ENCODE measurements at regions not wholly inside any gene's neighbourhood (a gene's known extent, or its start where the extent isn't known, plus 50 kb on each side); places are given as distances from the start of the nearest gene placed in this dataset.

DNA sequence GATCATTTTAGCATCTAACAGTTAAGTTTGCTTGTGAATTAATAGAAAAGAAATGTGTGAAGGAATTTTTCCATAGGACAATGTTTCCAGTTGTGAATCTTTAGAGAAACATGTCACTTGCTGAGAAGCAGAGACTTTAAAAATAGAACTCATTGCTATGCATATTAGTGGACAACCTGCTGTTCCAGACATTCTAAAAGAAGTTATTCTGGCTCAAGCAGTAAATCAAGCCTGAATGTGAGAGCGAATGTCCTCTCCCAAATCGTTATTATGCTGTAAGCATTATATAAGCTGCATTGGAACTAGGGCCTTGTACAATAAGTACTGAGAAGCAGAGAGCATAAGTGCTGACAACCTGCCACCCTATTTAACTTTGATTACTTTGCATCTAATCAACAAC is 990.9 kb downstream of the PLOD2 start:
- no peaks in the 10 kb centered on the region for H3K36me3 ChIP-seq (ENCODE audit: control insufficient read depth in 1 of 2, insufficient read depth in 2 of 2, low read length in 2 of 2)
- no peaks in the 10 kb centered on the region for H3K4me1 ChIP-seq (ENCODE audit: control insufficient read depth in 1 of 2, insufficient read depth in 2 of 2, low read length in 2 of 2)
- H3K27me3 ChIP-seq (ENCODE audit: low read depth, low read length), result no peaks in the 10 kb centered on the region
- no peaks in the 10 kb centered on the region for H3K9me3 ChIP-seq (ENCODE audit: control insufficient read depth in 1 of 2, low read length in 2 of 2)
- no peak overlapping the region for H3K27ac ChIP-seq (ENCODE audit: low read length)
- H3K4me3 ChIP-seq (ENCODE audit: low read depth in 1 of 2, low read length in 2 of 2), result no peak overlapping the region

DNA sequence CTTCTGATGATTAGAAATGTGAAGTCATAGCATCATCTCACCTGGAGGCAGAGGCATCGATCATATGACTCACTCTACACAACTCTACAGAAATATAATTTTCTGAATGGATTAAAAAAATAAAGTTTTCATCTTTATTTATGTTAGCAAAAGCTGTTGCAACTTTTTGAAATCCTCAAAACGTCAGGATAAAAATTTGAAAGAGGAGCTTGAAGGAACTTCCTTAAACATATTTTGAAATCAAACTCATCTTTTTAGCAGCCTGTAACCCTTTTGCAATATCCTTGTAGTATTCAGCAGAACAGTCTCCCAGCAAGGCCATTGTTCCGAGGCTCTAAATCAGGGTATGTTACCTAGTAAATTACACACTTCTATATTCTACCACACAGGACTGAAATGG is 985.4 kb downstream of the PLOD2 start:
- Histone ChIP-seq H3K36me3 (ENCODE audit: control insufficient read depth in 1 of 2, insufficient read depth in 2 of 2, low read length in 2 of 2) (no peaks in the 10 kb centered on the region), H3K27me3 (ENCODE audit: low read depth, low read length) (no peaks in the 10 kb centered on the region), H3K9me3 (ENCODE audit: control insufficient read depth in 1 of 2, low read length in 2 of 2) (no peaks in the 10 kb centered on the region), H3K4me3 (ENCODE audit: low read depth in 1 of 2, low read length in 2 of 2) (no peak overlapping the region), H3K27ac (ENCODE audit: low read length) (no peak overlapping the region), H3K4me1 (ENCODE audit: control insufficient read depth in 1 of 2, insufficient read depth in 2 of 2, low read length in 2 of 2) (no peaks in the 10 kb centered on the region)

DNA sequence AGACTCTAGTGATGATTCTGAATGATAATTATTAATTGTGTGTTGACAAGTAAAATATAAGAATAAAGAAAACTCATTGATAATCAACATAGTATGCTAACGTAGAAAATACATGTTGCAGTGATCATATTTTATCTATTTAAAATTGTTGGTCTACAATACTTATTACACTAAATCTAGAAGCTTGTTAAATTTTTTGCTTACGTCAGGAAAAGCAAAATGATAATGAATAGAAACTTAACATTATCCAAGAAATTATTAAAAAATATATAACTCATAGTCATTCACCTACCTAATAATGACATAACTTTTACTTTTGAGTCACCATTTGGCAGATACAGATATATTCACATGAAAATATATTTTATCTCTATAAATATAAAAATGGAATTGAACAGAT is 984.1 kb downstream of the PLOD2 start:
- no peaks in the 10 kb centered on the region for H3K9me3 ChIP-seq (ENCODE audit: control insufficient read depth in 1 of 2, low read length in 2 of 2)
- no peaks in the 10 kb centered on the region for H3K36me3 ChIP-seq (ENCODE audit: control insufficient read depth in 1 of 2, insufficient read depth in 2 of 2, low read length in 2 of 2)
- no peak overlapping the region for H3K27ac ChIP-seq (ENCODE audit: low read length)
- no peaks in the 10 kb centered on the region for H3K4me1 ChIP-seq (ENCODE audit: control insufficient read depth in 1 of 2, insufficient read depth in 2 of 2, low read length in 2 of 2)
- H3K27me3 ChIP-seq (ENCODE audit: low read depth, low read length), result no peaks in the 10 kb centered on the region
- H3K4me3 ChIP-seq (ENCODE audit: low read depth in 1 of 2, low read length in 2 of 2), result no peak overlapping the region

DNA sequence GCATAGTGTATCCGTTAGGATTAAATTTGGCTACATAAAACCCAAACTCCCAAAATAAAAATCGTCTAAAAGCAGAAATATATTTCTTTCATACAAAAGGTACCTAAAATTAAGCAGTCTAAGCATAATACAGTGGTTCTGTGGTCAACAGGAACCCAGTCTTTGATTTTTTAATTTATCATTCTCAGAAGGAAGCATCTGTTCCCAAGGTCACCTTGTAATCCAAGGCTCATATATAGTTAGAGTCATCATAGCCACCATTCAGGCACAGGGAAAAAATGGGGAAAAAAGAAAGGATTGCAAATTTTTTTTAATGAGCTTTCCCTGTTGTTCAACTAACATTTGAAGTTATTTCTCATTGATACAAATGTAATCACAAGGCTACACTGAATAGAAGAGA is 983.2 kb downstream of the PLOD2 start:
- Histone ChIP-seq H3K4me1 (ENCODE audit: control insufficient read depth in 1 of 2, insufficient read depth in 2 of 2, low read length in 2 of 2) (peaks cover 0 to 5% of the 10 kb centered on the region in 2 donors), H3K9me3 (ENCODE audit: control insufficient read depth in 1 of 2, low read length in 2 of 2) (no peaks in the 10 kb centered on the region), H3K36me3 (ENCODE audit: control insufficient read depth in 1 of 2, insufficient read depth in 2 of 2, low read length in 2 of 2) (no peaks in the 10 kb centered on the region), H3K27me3 (ENCODE audit: low read depth, low read length) (no peaks in the 10 kb centered on the region), H3K27ac (ENCODE audit: low read length) (no peak overlapping the region), H3K4me3 (ENCODE audit: low read depth in 1 of 2, low read length in 2 of 2) (no peak overlapping the region)

DNA sequence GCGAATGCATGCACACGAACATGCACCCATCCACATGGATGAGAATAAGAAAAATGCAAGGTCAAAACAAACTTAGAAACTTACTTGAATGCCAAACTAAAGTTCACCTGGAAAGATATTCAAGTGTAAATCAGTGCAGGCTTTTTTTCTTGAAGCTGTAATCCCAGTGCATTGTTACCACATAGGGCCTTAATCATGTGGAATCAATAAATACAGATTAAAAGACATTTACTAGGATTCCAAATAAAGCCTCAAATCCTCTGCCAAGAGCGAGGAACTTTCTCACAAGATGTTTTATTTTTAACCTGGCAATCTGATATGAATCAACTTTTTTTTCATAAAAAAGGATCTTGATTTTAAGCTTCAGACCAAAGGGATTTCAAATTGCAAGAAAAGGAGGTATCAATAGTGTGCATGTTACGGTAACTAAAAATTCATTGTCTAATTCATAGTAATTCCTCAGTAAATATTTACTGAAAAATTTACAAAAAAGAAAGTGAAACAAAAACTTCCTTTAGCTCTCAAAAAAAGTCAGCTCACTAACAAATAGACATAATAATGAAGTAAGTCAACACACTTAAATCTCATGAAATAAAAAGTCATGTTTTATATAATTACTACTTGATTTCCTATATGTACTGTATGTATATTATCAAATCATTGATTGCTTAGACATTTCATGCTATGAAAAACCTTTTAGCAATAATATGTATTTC is 978.6 kb downstream of the PLOD2 start:
- no peaks in the 10 kb centered on the region for H3K36me3 ChIP-seq (ENCODE audit: control insufficient read depth in 1 of 2, insufficient read depth in 2 of 2, low read length in 2 of 2)
- H3K27me3 ChIP-seq (ENCODE audit: low read depth, low read length), result no peaks in the 10 kb centered on the region
- H3K9me3 ChIP-seq (ENCODE audit: control insufficient read depth in 1 of 2, low read length in 2 of 2), result no peaks in the 10 kb centered on the region
- H3K27ac ChIP-seq (ENCODE audit: low read length), result no peak overlapping the region
- H3K4me1 ChIP-seq (ENCODE audit: control insufficient read depth in 1 of 2, insufficient read depth in 2 of 2, low read length in 2 of 2), result peaks cover 0 to 5% of the 10 kb centered on the region in 2 donors
- peak overlapping the region; percentile 18 to 50 for H3K4me3 ChIP-seq (ENCODE audit: low read depth in 1 of 2, low read length in 2 of 2)

DNA sequence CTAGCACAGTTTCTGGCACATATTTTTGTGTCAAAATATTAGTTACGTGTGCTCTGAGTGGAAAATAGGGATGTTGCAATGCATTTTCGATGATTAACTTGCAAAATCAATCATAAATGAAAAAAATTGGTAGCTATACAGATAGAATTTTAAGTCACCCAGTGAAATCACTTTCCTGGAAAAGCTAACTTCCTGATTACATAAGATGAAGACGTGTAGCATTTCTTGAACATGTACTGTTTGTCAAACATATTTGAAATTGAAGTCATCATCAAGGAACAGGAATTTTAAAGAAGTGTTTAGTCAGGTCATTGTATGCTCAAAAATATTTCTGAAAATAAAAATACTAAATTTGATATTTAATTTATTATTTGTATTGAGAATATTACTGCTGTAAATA is 977.7 kb downstream of the PLOD2 start:
- H3K4me1 ChIP-seq (ENCODE audit: control insufficient read depth in 1 of 2, insufficient read depth in 2 of 2, low read length in 2 of 2), result peaks cover 0 to 9% of the 10 kb centered on the region in 2 donors
- no peak overlapping the region for H3K27ac ChIP-seq (ENCODE audit: low read length)
- H3K36me3 ChIP-seq (ENCODE audit: control insufficient read depth in 1 of 2, insufficient read depth in 2 of 2, low read length in 2 of 2), result no peaks in the 10 kb centered on the region
- H3K9me3 ChIP-seq (ENCODE audit: control insufficient read depth in 1 of 2, low read length in 2 of 2), result no peaks in the 10 kb centered on the region
- H3K4me3 ChIP-seq (ENCODE audit: low read depth in 1 of 2, low read length in 2 of 2), result no peak overlapping the region
- no peaks in the 10 kb centered on the region for H3K27me3 ChIP-seq (ENCODE audit: low read depth, low read length)

DNA sequence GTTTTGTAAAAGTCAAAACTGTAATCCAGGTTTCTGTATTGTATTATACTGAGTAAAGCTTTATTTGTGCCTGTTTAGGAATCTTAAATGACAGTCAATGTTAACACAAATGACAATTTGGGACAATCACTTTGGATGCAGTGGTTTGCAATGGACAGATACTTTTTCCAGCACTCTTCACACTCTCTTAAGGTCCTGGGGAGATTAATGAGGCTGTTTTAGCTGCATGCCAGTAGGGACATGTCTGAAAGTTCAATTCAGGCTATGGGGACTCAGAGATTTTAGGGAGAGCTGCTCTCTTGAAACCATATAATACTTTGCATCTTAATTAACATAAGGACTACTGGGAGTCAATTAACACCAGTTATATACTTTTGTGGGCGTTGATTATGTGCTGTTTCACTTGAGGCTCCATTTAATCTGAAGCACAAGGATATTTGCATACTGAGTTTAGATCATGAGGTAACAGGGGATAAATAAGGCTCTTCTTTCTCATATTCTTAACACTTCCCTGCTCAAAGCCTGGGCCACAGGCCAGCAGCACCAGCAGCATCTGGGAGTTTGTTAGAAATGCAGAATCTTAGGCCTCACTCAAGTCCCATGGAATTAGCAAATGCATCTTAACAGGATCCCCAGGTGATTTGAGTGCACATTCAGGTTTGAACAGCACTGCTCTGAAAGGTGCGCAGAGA is 972.8 kb downstream of the PLOD2 start:
- Histone ChIP-seq H3K9me3 (ENCODE audit: control insufficient read depth in 1 of 2, low read length in 2 of 2) (no peaks in the 10 kb centered on the region), H3K27me3 (ENCODE audit: low read depth, low read length) (no peaks in the 10 kb centered on the region), H3K4me3 (ENCODE audit: low read depth in 1 of 2, low read length in 2 of 2) (no peak overlapping the region), H3K27ac (ENCODE audit: low read length) (no peak overlapping the region), H3K4me1 (ENCODE audit: control insufficient read depth in 1 of 2, insufficient read depth in 2 of 2, low read length in 2 of 2) (peaks cover 0 to 8% of the 10 kb centered on the region in 2 donors), H3K36me3 (ENCODE audit: control insufficient read depth in 1 of 2, insufficient read depth in 2 of 2, low read length in 2 of 2) (no peaks in the 10 kb centered on the region)

DNA sequence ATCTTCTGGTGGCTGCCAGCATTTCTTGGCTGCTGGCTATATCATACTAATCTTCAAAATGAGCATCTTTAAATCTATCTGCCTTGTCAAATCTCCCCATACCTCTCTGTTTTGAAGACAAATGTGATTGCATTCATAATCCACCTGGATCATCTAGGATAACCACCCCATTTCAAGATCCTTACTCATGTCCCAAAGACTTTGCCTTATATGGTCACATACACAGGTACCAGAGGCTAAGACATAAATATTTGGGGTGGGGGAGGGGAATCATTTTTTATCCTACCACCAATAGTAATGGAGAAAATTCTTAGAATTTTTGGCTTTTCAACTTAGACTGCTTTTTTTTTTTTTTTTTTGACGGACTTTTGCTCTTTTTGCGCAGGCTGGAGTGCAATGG is 970.8 kb downstream of the PLOD2 start:
- Histone ChIP-seq H3K27ac (ENCODE audit: low read length) (no peak overlapping the region), H3K4me1 (ENCODE audit: control insufficient read depth in 1 of 2, insufficient read depth in 2 of 2, low read length in 2 of 2) (peaks cover 0 to 8% of the 10 kb centered on the region in 2 donors), H3K36me3 (ENCODE audit: control insufficient read depth in 1 of 2, insufficient read depth in 2 of 2, low read length in 2 of 2) (no peaks in the 10 kb centered on the region), H3K27me3 (ENCODE audit: low read depth, low read length) (no peaks in the 10 kb centered on the region), H3K4me3 (ENCODE audit: low read depth in 1 of 2, low read length in 2 of 2) (no peak overlapping the region), H3K9me3 (ENCODE audit: control insufficient read depth in 1 of 2, low read length in 2 of 2) (no peaks in the 10 kb centered on the region)

DNA sequence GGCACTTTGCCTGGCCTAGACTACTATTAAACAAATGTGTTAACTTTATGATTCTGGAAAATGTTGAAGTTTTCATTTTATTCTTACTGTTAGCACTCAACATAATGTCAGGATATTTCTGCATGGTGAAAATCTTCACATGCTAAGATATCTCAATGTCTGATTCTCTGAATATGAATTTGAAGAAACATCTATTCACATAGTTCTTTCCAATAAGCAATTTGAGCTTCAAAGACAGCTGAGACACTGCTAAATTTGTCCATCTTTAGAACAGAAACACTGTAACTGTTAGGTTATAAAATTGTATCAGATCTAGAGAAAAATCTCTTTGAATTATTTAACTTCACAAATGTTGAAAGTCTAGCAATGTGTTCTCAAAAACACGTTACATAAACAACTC is 970.2 kb downstream of the PLOD2 start:
- no peak overlapping the region for H3K4me3 ChIP-seq (ENCODE audit: low read depth in 1 of 2, low read length in 2 of 2)
- H3K27ac ChIP-seq (ENCODE audit: low read length), result no peak overlapping the region

DNA sequence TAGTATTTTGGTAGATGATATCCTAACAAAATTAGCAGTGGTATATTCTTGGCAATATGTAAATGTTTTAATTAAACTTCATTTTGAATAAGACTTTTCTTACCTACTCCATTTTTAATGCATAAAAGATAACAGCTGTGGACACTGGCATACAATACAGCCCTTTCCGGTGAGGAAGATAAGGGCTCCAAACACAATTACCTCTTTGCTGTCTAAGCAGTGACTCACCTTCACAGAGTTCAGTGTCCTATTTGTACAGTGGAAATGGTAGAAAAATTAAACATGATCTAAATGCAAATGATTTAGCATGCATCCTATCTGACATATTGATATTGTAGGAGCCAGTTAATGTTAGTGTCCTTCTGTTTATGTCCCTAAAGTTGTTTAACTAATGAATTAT is 969.4 kb downstream of the PLOD2 start:
- H3K27me3 ChIP-seq (ENCODE audit: low read depth, low read length), result no peaks in the 10 kb centered on the region
- no peak overlapping the region for H3K27ac ChIP-seq (ENCODE audit: low read length)
- no peak overlapping the region for H3K4me3 ChIP-seq (ENCODE audit: low read depth in 1 of 2, low read length in 2 of 2)
- no peaks in the 10 kb centered on the region for H3K36me3 ChIP-seq (ENCODE audit: control insufficient read depth in 1 of 2, insufficient read depth in 2 of 2, low read length in 2 of 2)
- H3K9me3 ChIP-seq (ENCODE audit: control insufficient read depth in 1 of 2, low read length in 2 of 2), result no peaks in the 10 kb centered on the region
- H3K4me1 ChIP-seq (ENCODE audit: control insufficient read depth in 1 of 2, insufficient read depth in 2 of 2, low read length in 2 of 2), result peaks cover 0 to 8% of the 10 kb centered on the region in 2 donors

More for the DNA sequence above, 970.2 kb downstream of the PLOD2 start:
- Histone ChIP-seq H3K36me3 (ENCODE audit: control insufficient read depth in 1 of 2, insufficient read depth in 2 of 2, low read length in 2 of 2) (no peaks in the 10 kb centered on the region), H3K4me1 (ENCODE audit: control insufficient read depth in 1 of 2, insufficient read depth in 2 of 2, low read length in 2 of 2) (peaks cover 0 to 8% of the 10 kb centered on the region in 2 donors), H3K9me3 (ENCODE audit: control insufficient read depth in 1 of 2, low read length in 2 of 2) (no peaks in the 10 kb centered on the region), H3K27me3 (ENCODE audit: low read depth, low read length) (no peaks in the 10 kb centered on the region)

DNA sequence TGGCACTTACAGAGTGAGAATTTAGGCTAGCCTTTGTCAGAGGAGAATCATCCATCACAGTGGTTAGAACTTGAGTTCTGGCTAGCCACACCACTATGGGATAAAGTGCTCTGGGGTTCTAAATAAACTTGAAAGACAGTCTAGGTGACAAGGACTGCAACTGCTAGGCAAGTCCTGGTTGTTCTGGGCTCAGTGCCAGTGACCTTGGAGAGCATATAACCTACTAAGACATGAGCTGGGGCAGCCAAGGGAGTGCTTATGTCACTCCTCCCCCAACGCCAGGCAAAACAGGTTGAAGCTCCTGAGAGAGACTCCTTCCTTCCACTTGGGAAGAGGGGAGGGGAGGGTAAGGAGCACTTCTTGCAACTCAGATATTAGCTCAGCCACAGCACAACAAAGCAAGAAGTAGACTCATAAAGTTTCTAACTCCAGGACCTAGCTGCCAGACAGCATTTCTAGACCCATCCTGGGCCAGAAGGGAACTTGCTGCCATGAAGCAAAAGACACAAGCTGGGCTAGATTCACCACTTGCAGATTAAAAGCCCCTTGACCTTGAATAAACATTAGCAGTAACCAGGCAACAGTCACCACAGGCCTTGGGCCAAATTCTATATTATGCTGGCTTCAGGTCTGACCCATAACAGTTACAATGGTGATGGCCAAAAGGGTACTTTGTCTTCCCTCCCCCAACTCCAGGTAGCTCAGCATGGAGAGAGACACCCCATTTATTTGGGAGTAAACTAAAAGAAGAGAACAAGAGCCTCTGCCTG is 963.7 kb downstream of the PLOD2 start:
- no peaks in the 10 kb centered on the region for H3K36me3 ChIP-seq (ENCODE audit: control insufficient read depth in 1 of 2, insufficient read depth in 2 of 2, low read length in 2 of 2)
- H3K27me3 ChIP-seq (ENCODE audit: low read depth, low read length), result no peaks in the 10 kb centered on the region
- peaks cover 0 to 15% of the 10 kb centered on the region in 2 donors for H3K9me3 ChIP-seq (ENCODE audit: control insufficient read depth in 1 of 2, low read length in 2 of 2)
- no peak overlapping the region for H3K4me3 ChIP-seq (ENCODE audit: low read depth in 1 of 2, low read length in 2 of 2)
- H3K27ac ChIP-seq (ENCODE audit: low read length), result no peak overlapping the region
- peaks cover 0 to 9% of the 10 kb centered on the region in 2 donors for H3K4me1 ChIP-seq (ENCODE audit: control insufficient read depth in 1 of 2, insufficient read depth in 2 of 2, low read length in 2 of 2)

Data from muscle layer of duodenum (tissue), 2 donors.